Right ventricle myocardium superior (tissue), 1 donor: ENCODE measurements at regions not wholly inside any gene's neighbourhood (a gene's known extent, or its start where the extent isn't known, plus 50 kb on each side); places are given as distances from the start of the nearest gene placed in this dataset.
"Not testable (repeated sequence)": the region's sequence is repeated elsewhere in the genome, so short reads cannot be mapped to it uniquely, and the experiment has no call there.

Experiments used
- ATAC-seq: fragments of 200-7000 bp; cut with Tn5 transposase; one replicate; pipeline ENCODE4 v1.9.1; 2020; ENCODE audit warnings: mild to moderate bottlenecking; ENCODE audit not compliant: poor library complexity
- DNase-seq: peaks from one replicate; pipeline ENCODE4 v3.0.0-alpha.2; 2020
- intact Hi-C: fragments of 100-400 bp; cut with DNase I; formaldehyde crosslinking; loops from one replicate; pipeline ENCODE4 v1.11.2; 2022
- donor health status: DM: no; HTN: yes; CAD: no; lungs with severe emphysema.

DNA sequence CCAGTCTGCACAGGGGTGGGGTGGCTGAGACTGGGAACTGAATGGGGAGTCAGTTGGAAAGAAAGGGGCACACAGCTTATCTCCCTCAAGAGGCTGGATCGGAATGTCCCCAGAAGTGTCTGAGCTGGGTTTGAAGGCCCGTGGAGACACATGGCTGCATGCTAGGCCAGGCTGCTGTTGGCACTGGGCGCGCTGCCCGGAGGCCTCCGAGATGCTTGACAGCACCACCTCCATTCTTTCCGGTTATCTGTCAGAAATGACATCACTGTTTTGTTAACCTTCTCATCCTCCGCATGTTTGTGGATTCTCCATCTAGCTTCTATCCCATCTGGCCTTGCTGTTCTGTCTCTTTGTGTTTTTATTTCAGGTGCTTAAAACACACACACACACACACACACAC is 85.5 kb downstream of the APIP start:
- ATAC-seq (peak; percentile 91), DNase-seq (peak; percentile 77)
- intact Hi-C loops, result no loop called here

DNA sequence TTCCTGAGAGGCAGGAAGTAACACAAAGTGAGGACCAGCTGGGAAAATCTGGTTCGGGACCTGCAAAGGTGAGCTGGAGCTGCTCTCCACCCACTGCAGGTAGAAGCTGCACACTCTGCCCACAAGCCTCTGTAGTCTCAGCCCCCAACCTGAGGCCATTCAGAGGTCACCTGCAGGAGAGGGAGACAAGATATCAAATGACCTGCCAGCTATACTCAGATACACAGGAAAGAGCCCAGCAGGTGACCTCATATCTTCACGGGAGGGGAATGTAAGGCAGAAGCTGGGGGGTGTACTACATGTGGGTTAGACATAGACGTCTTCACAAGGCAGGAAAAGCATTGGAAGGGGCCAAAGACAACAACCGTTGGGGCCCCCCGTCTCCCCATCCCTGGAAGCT is 86.1 kb downstream of the APIP start:
- no peak for DNase-seq
- intact Hi-C loops, result no loop called here
- ATAC-seq, result no peak

- ATAC-seq (no peak), DNase-seq (no peak)
- intact Hi-C loops, result no loop called here
Observed at GRCh38 chr11:34827228-34827627, 89.0 kb downstream of the APIP start.

DNA sequence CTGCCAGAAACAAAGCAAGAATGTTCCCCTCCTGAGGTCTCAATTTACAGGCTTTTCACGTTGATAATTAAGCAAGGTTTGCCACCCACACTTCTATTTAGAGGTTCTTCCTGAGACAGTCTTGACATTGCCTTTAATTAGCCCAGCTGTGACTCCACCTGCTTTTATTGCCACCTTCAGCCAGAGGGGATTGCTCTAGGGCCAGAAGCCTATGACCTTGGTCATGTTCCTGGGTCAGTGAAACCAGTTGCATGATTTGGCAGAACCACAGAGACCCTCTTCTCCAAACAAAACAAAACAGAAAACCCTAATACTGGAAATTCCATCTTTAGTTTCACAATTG is 89.8 kb downstream of the APIP start:
- DNase-seq (no peak), ATAC-seq (no peak)
- intact Hi-C loops, result no loop called here

DNA sequence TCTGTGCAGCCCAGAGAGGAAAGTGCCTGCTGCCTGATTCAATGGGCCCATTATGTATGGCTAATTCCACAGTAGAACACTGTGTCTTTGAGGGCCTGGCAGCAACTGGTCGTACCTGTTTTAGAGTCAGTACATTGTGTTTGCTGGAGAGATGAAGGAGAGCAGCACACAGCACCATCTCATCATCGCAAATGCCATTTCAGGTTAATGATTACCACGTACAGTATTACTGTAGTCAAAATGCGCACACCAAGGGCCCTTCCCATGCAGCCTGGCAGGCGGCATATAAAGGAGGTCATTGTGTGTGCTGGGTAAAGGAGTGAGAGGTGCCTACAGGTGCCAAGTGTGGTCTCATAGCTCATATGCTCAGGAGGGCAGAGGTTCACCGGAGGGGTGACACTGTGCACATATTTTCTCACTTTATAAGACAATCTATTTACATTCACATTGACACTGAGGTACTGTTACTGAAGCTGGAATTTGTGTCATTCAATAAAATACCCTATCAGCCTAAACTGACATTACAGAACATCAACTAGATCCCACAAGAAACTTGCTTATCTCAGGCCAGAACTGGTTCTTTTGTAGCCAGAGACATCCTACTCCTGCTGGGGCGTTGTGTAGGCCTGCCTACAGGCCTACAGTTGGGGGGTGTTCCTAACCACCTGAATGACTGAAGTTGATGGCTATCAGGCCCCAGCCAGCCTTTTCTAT is 90.4 kb downstream of the APIP start:
- intact Hi-C loops, result no loop called here
- no peak for DNase-seq
- ATAC-seq, result peak; percentile 45

DNA sequence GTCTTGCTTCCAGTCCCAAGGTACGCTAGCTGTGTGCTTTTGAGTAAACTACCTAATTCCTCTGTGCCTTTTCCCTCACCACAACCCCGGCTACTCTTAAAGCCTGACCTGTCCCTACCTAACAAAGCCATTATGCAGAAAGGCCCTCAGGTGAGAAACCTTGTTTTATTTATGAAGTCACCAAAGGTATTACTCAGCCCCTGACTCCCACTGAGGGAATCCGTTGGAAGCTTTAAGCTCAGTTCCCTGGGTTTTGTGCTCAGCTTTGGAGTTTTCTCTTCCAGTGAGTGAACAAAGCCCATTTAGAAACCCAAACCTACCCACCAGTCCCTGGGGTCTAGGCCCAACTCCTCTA is 90.9 kb downstream of the APIP start:
- ATAC-seq (no peak), DNase-seq (no peak)
- intact Hi-C loops, result no loop called here

- DNase-seq (no peak), ATAC-seq (no peak)
- intact Hi-C loops, result no loop called here
Observed at GRCh38 chr11:34824425-34824824, 91.8 kb downstream of the APIP start.

DNA sequence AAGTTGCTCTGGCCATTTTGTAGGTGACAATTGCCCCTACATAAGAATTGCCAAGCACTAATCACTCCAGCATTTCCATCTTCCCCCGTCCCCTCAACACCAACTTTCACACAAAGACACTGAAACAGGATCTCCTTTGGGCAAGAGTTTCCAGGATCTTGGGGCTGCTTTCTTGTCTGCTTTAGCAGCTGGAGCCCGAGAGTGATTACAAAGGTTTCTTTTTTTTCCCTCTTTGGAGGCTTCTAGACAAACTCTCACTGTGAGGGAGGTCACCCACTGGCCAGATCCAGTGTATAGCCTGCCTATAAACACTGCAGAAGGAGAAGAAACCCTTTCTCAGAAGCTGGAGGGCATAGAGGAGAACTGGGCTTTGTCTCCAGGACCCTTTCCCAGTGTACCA is 92.5 kb downstream of the APIP start:
- intact Hi-C loops, result no loop called here
- ATAC-seq, result no peak
- DNase-seq, result no peak

- DNase-seq (no peak), ATAC-seq (peak; percentile 46)
- intact Hi-C loops, result no loop called here
Observed at GRCh38 chr11:34823197-34823596, 93.0 kb downstream of the APIP start.

GRCh38 chr11:34819740-34820482 is 96.3 kb downstream of the APIP start:
- DNase-seq (no peak), ATAC-seq (no peak)
- intact Hi-C loops, result no loop called here

- ATAC-seq, intact Hi-C loops, DNase-seq: not testable (repeated sequence)
Observed at GRCh38 chr11:34817812-34818211, 98.4 kb downstream of the APIP start.

DNA sequence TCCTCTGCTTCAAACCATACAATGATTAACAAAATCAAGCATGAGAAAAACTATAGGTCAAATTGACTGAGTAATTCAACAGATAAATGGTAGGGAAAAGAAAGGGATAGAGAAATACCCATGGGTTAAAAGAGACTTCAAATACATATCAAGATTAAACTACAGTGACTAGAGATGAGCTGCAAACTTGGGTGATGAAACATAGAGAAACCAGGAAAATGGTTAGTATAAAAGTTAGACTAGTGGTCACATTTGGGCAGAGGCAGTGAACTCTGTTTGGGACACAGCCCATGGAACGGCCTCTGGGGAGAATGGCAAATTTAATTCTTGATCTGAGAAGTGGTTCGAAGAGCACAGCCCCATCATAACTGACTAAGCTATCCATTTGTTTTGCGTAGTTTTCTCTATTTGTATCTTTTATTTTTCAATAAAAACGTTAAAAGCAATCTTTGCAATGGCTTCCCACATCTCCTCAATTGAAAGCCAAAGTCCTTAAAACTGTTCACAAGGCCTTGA is 99.4 kb downstream of the APIP start:
- intact Hi-C loops, result no loop called here
- no peak for DNase-seq
- no peak for ATAC-seq

GRCh38 chr11:34812905-34813576 is 103.1 kb downstream of the APIP start:
- intact Hi-C loops, result no loop called here
- ATAC-seq (no peak), DNase-seq (no peak)

DNA sequence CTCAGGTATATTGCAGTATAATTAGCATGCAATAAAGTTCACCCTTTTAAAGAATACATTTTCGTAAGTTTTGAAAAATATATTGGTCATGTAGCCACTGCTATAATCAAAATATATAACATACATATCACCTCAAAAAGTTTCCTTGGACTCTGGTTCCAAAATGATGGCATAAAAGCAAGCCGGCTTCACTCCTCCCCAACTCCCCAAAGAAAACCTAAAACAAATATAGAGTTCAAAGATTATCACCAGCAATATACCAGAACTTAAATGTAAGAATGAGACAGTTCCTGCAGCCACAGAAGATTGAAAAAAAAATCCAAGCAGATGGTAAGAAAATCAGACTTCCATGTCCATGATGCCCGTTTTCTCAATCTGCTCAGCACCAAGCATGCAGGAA is 104.3 kb downstream of the APIP start:
- intact Hi-C loops, result no loop called here
- no peak for ATAC-seq
- no peak for DNase-seq

GRCh38 chr11:34810107-34810562 is 106.0 kb downstream of the APIP start:
- intact Hi-C loops, result no loop called here
- ATAC-seq, result no peak
- DNase-seq, result no peak

- no peak for ATAC-seq
Observed at GRCh38 chr11:34809191-34810106, 106.7 kb downstream of the APIP start.

DNA sequence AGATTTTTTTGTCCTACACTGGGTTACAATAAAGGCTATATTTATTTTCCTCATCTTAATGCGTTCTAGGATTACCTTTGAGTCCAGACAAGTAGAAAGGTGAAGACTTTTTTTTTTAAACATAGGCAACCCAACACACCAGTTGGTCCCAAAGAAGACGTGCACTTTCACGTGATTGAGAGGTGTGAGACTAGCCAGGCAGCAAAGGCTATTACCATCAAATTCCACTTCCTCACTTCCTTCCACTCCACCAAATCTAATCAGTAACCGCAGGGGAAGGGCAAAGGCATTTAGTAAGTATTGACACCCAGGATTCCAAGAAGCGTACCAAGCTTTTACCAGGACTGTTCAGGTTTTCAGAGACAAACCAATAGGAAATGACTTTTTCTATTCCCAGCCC is 109.3 kb downstream of the APIP start:
- ATAC-seq, result no peak
- DNase-seq, result no peak
- intact Hi-C loops, result no loop called here

More at GRCh38 chr11:34809191-34810106, 106.7 kb downstream of the APIP start:
- intact Hi-C loops, result no loop called here
- no peak for DNase-seq

DNA sequence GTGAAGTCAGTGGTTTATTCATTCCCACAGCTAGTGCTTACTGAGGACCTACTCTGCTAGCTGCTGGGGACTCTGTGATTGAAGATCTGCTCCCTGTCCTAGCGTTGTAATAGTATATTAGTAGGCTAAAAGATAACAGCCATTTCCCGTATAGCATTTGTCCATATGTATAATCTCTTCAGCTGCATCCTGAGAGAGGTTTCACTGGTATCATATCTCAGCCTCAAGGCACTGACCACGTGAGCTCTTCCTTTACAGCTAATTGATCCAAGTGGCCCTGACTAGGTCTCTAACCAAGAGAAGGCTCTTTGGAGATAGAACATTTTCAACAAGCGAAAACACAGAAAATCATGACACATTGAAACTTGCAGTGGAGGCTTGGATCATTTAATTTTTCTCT is 110.2 kb downstream of the APIP start:
- intact Hi-C loops, result no loop called here
- ATAC-seq, result no peak
- DNase-seq, result no peak

GRCh38 chr11:34799848-34800247 is 116.3 kb downstream of the APIP start:
- DNase-seq, result no peak
- no peak for ATAC-seq
- intact Hi-C loops, result no loop called here
